ENCODE measurements at regions not wholly inside any gene's neighbourhood (a gene's known extent, or its start where the extent isn't known, plus 50 kb on each side); places are given as distances from the start of the nearest gene placed in this dataset.

GRCh38 chr11:109209572-109209971 lies 212.4 kb upstream of the C11orf87 start:
- H3K4me3 Mint-ChIP-seq (ENCODE audit: unreplicated experiment) = no peak overlapping the region
- no peak for TF ChIP-seq CTCF (IDR thresholded peaks at IDR 0.05; ENCODE audit: unreplicated experiment)
- H3K27me3 Mint-ChIP-seq (ENCODE audit: unreplicated experiment) = peaks cover 3% of the 10 kb centered on the region
- H3K36me3 Mint-ChIP-seq (ENCODE audit: low read depth, unreplicated experiment) = no peaks in the 10 kb centered on the region
- H3K9me3 Mint-ChIP-seq (ENCODE audit: unreplicated experiment) = no peaks in the 10 kb centered on the region
- H3K27ac Mint-ChIP-seq (ENCODE audit: unreplicated experiment) = no peak overlapping the region
- no peak for DNase-seq (ENCODE audit: low spot score)
- H3K4me1 Mint-ChIP-seq (ENCODE audit: unreplicated experiment) = no peaks in the 10 kb centered on the region

- Mint-ChIP-seq H3K27me3 (ENCODE audit: unreplicated experiment) (no peaks in the 10 kb centered on the region), H3K36me3 (ENCODE audit: low read depth, unreplicated experiment) (peaks cover 4% of the 10 kb centered on the region), H3K4me1 (ENCODE audit: unreplicated experiment) (no peaks in the 10 kb centered on the region), H3K27ac (ENCODE audit: unreplicated experiment) (no peak overlapping the region), H3K4me3 (ENCODE audit: unreplicated experiment) (no peak overlapping the region), H3K9me3 (ENCODE audit: unreplicated experiment) (no peaks in the 10 kb centered on the region)
- no peak for DNase-seq (ENCODE audit: low spot score)
- TF ChIP-seq CTCF (IDR thresholded peaks at IDR 0.05; ENCODE audit: unreplicated experiment) = no peak
Measured at GRCh38 chr11:109221190-109221589, 200.8 kb upstream of the C11orf87 start.

GRCh38 chr11:109222761-109223160 lies 199.2 kb upstream of the C11orf87 start:
- peaks cover 4% of the 10 kb centered on the region for H3K36me3 Mint-ChIP-seq (ENCODE audit: low read depth, unreplicated experiment)
- no peak for DNase-seq (ENCODE audit: low spot score)
- no peaks in the 10 kb centered on the region for H3K9me3 Mint-ChIP-seq (ENCODE audit: unreplicated experiment)
- H3K4me1 Mint-ChIP-seq (ENCODE audit: unreplicated experiment) = no peaks in the 10 kb centered on the region
- H3K4me3 Mint-ChIP-seq (ENCODE audit: unreplicated experiment) = no peak overlapping the region
- no peak overlapping the region for H3K27ac Mint-ChIP-seq (ENCODE audit: unreplicated experiment)
- no peaks in the 10 kb centered on the region for H3K27me3 Mint-ChIP-seq (ENCODE audit: unreplicated experiment)
- TF ChIP-seq CTCF (IDR thresholded peaks at IDR 0.05; ENCODE audit: unreplicated experiment) = no peak

- TF ChIP-seq CTCF (IDR thresholded peaks at IDR 0.05; ENCODE audit: unreplicated experiment) = no peak
- no peaks in the 10 kb centered on the region for H3K27me3 Mint-ChIP-seq (ENCODE audit: unreplicated experiment)
- peaks cover 4% of the 10 kb centered on the region for H3K36me3 Mint-ChIP-seq (ENCODE audit: low read depth, unreplicated experiment)
- H3K4me1 Mint-ChIP-seq (ENCODE audit: unreplicated experiment) = no peaks in the 10 kb centered on the region
- DNase-seq (ENCODE audit: low spot score) = no peak
- no peak overlapping the region for H3K27ac Mint-ChIP-seq (ENCODE audit: unreplicated experiment)
- H3K9me3 Mint-ChIP-seq (ENCODE audit: unreplicated experiment) = no peaks in the 10 kb centered on the region
- no peak overlapping the region for H3K4me3 Mint-ChIP-seq (ENCODE audit: unreplicated experiment)
Measured at GRCh38 chr11:109223451-109223850, 198.5 kb upstream of the C11orf87 start.

GRCh38 chr11:109229682-109230081 lies 192.3 kb upstream of the C11orf87 start:
- Mint-ChIP-seq H3K9me3 (ENCODE audit: unreplicated experiment) (no peaks in the 10 kb centered on the region), H3K36me3 (ENCODE audit: low read depth, unreplicated experiment) (no peaks in the 10 kb centered on the region), H3K4me1 (ENCODE audit: unreplicated experiment) (no peaks in the 10 kb centered on the region), H3K27ac (ENCODE audit: unreplicated experiment) (no peak overlapping the region), H3K27me3 (ENCODE audit: unreplicated experiment) (no peaks in the 10 kb centered on the region), H3K4me3 (ENCODE audit: unreplicated experiment) (no peak overlapping the region)
- DNase-seq (ENCODE audit: low spot score) = no peak
- TF ChIP-seq CTCF (IDR thresholded peaks at IDR 0.05; ENCODE audit: unreplicated experiment) = no peak
